GM23248 (cell line): ENCODE measurements at regions not wholly inside any gene's neighbourhood (a gene's known extent, or its start where the extent isn't known, plus 50 kb on each side); places are given as distances from the start of the nearest gene placed in this dataset.

Source experiments
- EZH2 ChIP-seq: fragments of 200-600 bp; sonication (generic); IDR thresholded peaks from 2 replicates; pipeline ENCODE4 v1.6.1; 2018; ENCODE audit warnings: antibody characterized with exemption, mild to moderate bottlenecking; ENCODE audit not compliant: insufficient read depth, poor library complexity, severe bottlenecking
- EZH2phosphoT487 ChIP-seq: fragments of 200-600 bp; sonication (generic); IDR thresholded peaks from 2 replicates; pipeline ENCODE4 v1.6.1; 2018; ENCODE audit warnings: antibody characterized with exemption, moderate library complexity, mild to moderate bottlenecking, low read depth; ENCODE audit not compliant: insufficient read depth

DNA sequence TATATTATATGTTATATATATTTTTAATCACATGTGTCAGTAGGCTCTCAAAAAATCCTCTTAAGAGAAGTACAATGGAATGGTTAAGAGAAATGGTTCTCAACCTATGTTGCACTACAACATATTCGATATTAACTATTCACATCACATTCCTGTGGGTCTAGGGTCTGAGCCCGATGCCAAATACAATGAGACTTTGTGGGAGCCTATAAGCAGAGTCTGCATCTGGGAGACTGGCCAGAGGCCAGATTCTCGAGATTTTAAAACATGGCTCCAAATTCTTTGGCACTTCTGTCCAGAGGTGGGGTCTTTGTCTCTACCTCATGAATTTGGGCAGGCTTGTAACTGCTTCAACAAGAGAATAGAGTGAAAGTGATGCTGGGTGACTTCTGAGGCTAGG is 79.4 kb upstream of the NBEA start:
- TF ChIP-seq EZH2phosphoT487 (no peak), EZH2 (no peak)
